Mesenchymal stem cell (in vitro differentiated cells and primary cell): ENCODE measurements at regions not wholly inside any gene's neighbourhood (a gene's known extent, or its start where the extent isn't known, plus 50 kb on each side); places are given as distances from the start of the nearest gene placed in this dataset.

Source experiments
- DNase-seq: peaks from one replicate; pipeline ENCODE4 v3.0.0-alpha.2; 2013
- H2AFZ ChIP-seq: one replicate; pipeline ENCODE4 v1.6.1; 2013; ENCODE audit warnings: low read depth, mild to moderate bottlenecking, control low read depth, inconsistent platforms, low read length, moderate library complexity
- H2AK5ac ChIP-seq: 2 replicates; pipeline ENCODE4 v1.6.1; 2013; ENCODE audit warnings: low read length, moderate library complexity, mild to moderate bottlenecking, inconsistent platforms; ENCODE audit not compliant: severe bottlenecking
- H2BK120ac ChIP-seq: one replicate; pipeline ENCODE4 v1.6.1; 2013; ENCODE audit warnings: low read depth, mild to moderate bottlenecking, inconsistent platforms, low read length, moderate library complexity
- H2BK12ac ChIP-seq, 2 experiments: one replicate each; pipeline ENCODE4 v1.6.1; 2013; ENCODE audit warnings: inconsistent platforms in 2 of 2, low read length in 2 of 2, mild to moderate bottlenecking in 2 of 2, moderate library complexity in 2 of 2, control low read depth in 1 of 2
- H2BK15ac ChIP-seq: one replicate; pipeline ENCODE4 v1.6.1; 2013; ENCODE audit warnings: mild to moderate bottlenecking, low read depth, inconsistent platforms; ENCODE audit not compliant: poor library complexity, severe bottlenecking
- H2BK5ac ChIP-seq: 2 replicates; pipeline ENCODE4 v1.6.1; 2013; ENCODE audit warnings: low read depth, mild to moderate bottlenecking, low read length, control low read depth, inconsistent platforms; ENCODE audit not compliant: poor library complexity, severe bottlenecking
- H3K14ac ChIP-seq, 2 experiments: one replicate each; pipeline ENCODE4 v1.6.1; 2013; ENCODE audit warnings: inconsistent platforms in 2 of 2, low read length in 2 of 2, control low read depth in 1 of 2, mild to moderate bottlenecking in 1 of 2, moderate library complexity in 1 of 2
- H3K18ac ChIP-seq, 2 experiments: one replicate each; pipeline ENCODE4 v1.6.1; 2013; ENCODE audit warnings: inconsistent platforms in 2 of 2, low read length in 2 of 2, control low read depth in 1 of 2, low read depth in 1 of 2, mild to moderate bottlenecking in 1 of 2
- H3K23ac ChIP-seq, 2 experiments: one replicate each; pipeline ENCODE4 v1.6.1; 2013; ENCODE audit warnings: inconsistent platforms in 2 of 2, low read length in 2 of 2, mild to moderate bottlenecking in 2 of 2, moderate library complexity in 2 of 2, control low read depth in 1 of 2
- H3K27ac ChIP-seq: 2 replicates; pipeline ENCODE4 v1.5.1; 2013; ENCODE audit warnings: mild to moderate bottlenecking, moderate library complexity, low read length, control low read depth, inconsistent platforms; ENCODE audit not compliant: poor library complexity, severe bottlenecking
- H3K27me3 ChIP-seq, 2 experiments: 2 replicates each; pipeline versions ENCODE4 v1.6.1 to v1.7.0; 2013; ENCODE audit warnings: low read length in 2 of 2, mild to moderate bottlenecking in 2 of 2, moderate library complexity in 2 of 2, control low read depth in 1 of 2, inconsistent platforms in 1 of 2; ENCODE audit not compliant: control insufficient read depth in 1 of 2, insufficient read depth in 1 of 2
- H3K36me3 ChIP-seq, 2 experiments: 2 replicates each; pipeline versions ENCODE4 v1.6.1 to v1.7.0; 2013; ENCODE audit warnings: low read length in 2 of 2, control low read depth in 1 of 2, inconsistent platforms in 1 of 2, low read depth in 1 of 2, mild to moderate bottlenecking in 1 of 2; ENCODE audit not compliant: insufficient read depth in 2 of 2, control insufficient read depth in 1 of 2
- H3K4ac ChIP-seq, 2 experiments: one replicate each; pipeline ENCODE4 v1.6.1; 2013; ENCODE audit warnings: inconsistent platforms in 2 of 2, low read length in 2 of 2, mild to moderate bottlenecking in 2 of 2, moderate library complexity in 2 of 2, control low read depth in 1 of 2, low read depth in 1 of 2
- H3K4me1 ChIP-seq: 2 replicates; pipeline ENCODE4 v1.6.1; 2013; ENCODE audit warnings: low read depth, low read length, control low read depth; ENCODE audit not compliant: control insufficient read depth, insufficient read depth
- H3K4me2 ChIP-seq: 2 replicates; pipeline ENCODE4 v1.6.1; 2013; ENCODE audit warnings: low read length, mild to moderate bottlenecking, inconsistent platforms; ENCODE audit not compliant: poor library complexity, severe bottlenecking
- H3K4me3 ChIP-seq, 2 experiments: 2 replicates each; pipeline versions ENCODE4 v1.5.1 to v1.7.0; 2013; ENCODE audit warnings: low read length in 2 of 2, mild to moderate bottlenecking in 2 of 2, control low read depth in 1 of 2, low read depth in 1 of 2; ENCODE audit not compliant: insufficient read depth in 1 of 2
- H3K79me1 ChIP-seq: replicated peaks from 2 replicates; pipeline ENCODE4 v1.6.1; 2013; ENCODE audit warnings: mild to moderate bottlenecking, control low read depth, low read length, inconsistent platforms; ENCODE audit not compliant: poor library complexity, severe bottlenecking
- H3K9ac ChIP-seq: 2 replicates; pipeline ENCODE4 v1.7.0; 2013; ENCODE audit warnings: mild to moderate bottlenecking, low read length, moderate library complexity
- H3K9me3 ChIP-seq: 2 replicates; pipeline ENCODE4 v1.7.0; 2013; ENCODE audit warnings: mild to moderate bottlenecking, low read length; ENCODE audit not compliant: control insufficient read depth
- H4K8ac ChIP-seq: one replicate; pipeline ENCODE4 v1.6.1; 2013; ENCODE audit warnings: inconsistent platforms, mild to moderate bottlenecking, low read length, moderate library complexity
- H4K91ac ChIP-seq: one replicate; pipeline ENCODE4 v1.6.1; 2013; ENCODE audit warnings: mild to moderate bottlenecking, low read length, inconsistent platforms
- WGBS: methylation state at CpG from one replicate; pipeline ENCODE4 v1.1.7; 2013; ENCODE audit warnings: mixed read lengths; 5-methylcytosine and 5-hydroxymethylcytosine counted together

GRCh38 chr5:54669285-54669684 is 151.7 kb downstream of the SNX18 start:
- H3K14ac ChIP-seq: no peak overlapping the region
- no peaks in the 10 kb centered on the region for H3K27me3 ChIP-seq
- no peak overlapping the region for H2BK15ac ChIP-seq
- no peak overlapping the region for H2BK5ac ChIP-seq
- H2BK120ac ChIP-seq: no peak overlapping the region
- H2BK12ac ChIP-seq: no peak overlapping the region
- H3K9me3 ChIP-seq: peaks cover 16% of the 10 kb centered on the region
- H3K23ac ChIP-seq: no peak overlapping the region
- no peak overlapping the region for H2AK5ac ChIP-seq
- H4K8ac ChIP-seq: no peak overlapping the region
- no CpG with 5 or more reads among the region's 1 CpG for WGBS
- no peak overlapping the region for H3K4ac ChIP-seq
- no peak overlapping the region for H3K4me3 ChIP-seq
- peaks cover 4% of the 10 kb centered on the region for H3K4me1 ChIP-seq
- no peak overlapping the region for H3K18ac ChIP-seq
- H3K79me1 ChIP-seq: no peaks in the 10 kb centered on the region
- peak; percentile 36 for DNase-seq
- H3K27ac ChIP-seq: no peak overlapping the region
- H2AFZ ChIP-seq: no peak overlapping the region
- H3K9ac ChIP-seq: peak overlapping the region; percentile 44
- H3K4me2 ChIP-seq: no peak overlapping the region
- H3K36me3 ChIP-seq: no peaks in the 10 kb centered on the region
- no peak overlapping the region for H4K91ac ChIP-seq

DNA sequence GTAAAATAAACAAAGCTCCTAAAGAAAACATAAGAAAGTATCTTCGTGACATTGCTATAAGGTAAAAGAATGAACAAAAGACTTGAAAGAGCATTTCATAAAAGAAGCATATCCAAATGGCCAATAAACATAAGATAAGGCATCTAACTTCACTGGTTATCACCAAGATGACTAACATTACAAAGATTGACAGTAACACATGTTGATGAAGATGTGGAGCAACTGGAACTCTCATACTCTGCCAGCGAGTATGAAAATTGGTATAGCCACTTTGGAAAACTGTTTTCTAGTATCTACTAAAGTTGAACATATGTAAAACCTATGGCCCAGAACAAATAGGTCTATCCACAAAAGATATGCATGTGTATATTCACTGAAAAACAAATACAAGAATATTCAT is 150.5 kb downstream of the SNX18 start:
- H3K27ac ChIP-seq: no peak overlapping the region
- no peak overlapping the region for H2AFZ ChIP-seq
- no peak overlapping the region for H2BK5ac ChIP-seq
- no peak overlapping the region for H3K4ac ChIP-seq
- H2AK5ac ChIP-seq: no peak overlapping the region
- H3K14ac ChIP-seq: no peak overlapping the region
- no peak overlapping the region for H2BK12ac ChIP-seq
- no peak overlapping the region for H2BK15ac ChIP-seq
- peaks cover 2% of the 10 kb centered on the region for H3K4me1 ChIP-seq
- H3K27me3 ChIP-seq: no peaks in the 10 kb centered on the region
- H3K23ac ChIP-seq: no peak overlapping the region
- H3K18ac ChIP-seq: no peak overlapping the region
- H3K36me3 ChIP-seq: no peaks in the 10 kb centered on the region
- no peak for DNase-seq
- no peak overlapping the region for H3K9ac ChIP-seq
- peaks cover 16% of the 10 kb centered on the region for H3K9me3 ChIP-seq
- H3K4me2 ChIP-seq: no peak overlapping the region
- no peak overlapping the region for H4K91ac ChIP-seq
- no peak overlapping the region for H2BK120ac ChIP-seq
- no peaks in the 10 kb centered on the region for H3K79me1 ChIP-seq
- H4K8ac ChIP-seq: no peak overlapping the region
- H3K4me3 ChIP-seq: no peak overlapping the region
- 100% methylated on average over 1 of the region's 2 CpGs for WGBS

DNA sequence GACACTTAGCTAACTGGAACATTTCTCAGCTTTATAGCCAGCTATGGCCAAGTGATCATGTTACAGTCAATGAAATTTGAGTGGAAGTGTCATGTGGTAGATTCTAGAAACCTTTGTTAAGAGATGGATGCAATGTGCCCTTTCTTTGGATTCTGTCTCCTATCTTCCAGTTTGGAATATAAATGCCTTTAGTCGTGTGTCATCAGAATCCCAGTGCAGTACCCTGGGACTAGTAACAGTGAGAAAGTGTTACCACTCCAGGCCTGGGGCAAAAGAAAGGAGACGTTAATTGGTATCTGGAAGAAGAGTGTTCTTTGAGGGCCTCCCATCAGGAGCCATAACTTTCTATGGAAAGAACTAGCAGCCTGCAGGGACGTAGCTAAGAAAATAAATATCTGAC is 149.6 kb downstream of the SNX18 start:
- no peak overlapping the region for H4K91ac ChIP-seq
- H2AFZ ChIP-seq: no peak overlapping the region
- no peak overlapping the region for H3K4me2 ChIP-seq
- H2BK120ac ChIP-seq: no peak overlapping the region
- H3K79me1 ChIP-seq: no peaks in the 10 kb centered on the region
- H3K23ac ChIP-seq: no peak overlapping the region
- no peak overlapping the region for H2BK5ac ChIP-seq
- H2BK12ac ChIP-seq: no peak overlapping the region
- DNase-seq: no peak
- H3K9me3 ChIP-seq: peaks cover 8% of the 10 kb centered on the region
- H3K14ac ChIP-seq: no peak overlapping the region
- H3K9ac ChIP-seq: no peak overlapping the region
- no peak overlapping the region for H3K4ac ChIP-seq
- no peaks in the 10 kb centered on the region for H3K36me3 ChIP-seq
- H3K27me3 ChIP-seq: no peaks in the 10 kb centered on the region
- H2AK5ac ChIP-seq: no peak overlapping the region
- no peak overlapping the region for H2BK15ac ChIP-seq
- no peak overlapping the region for H3K27ac ChIP-seq
- 59% methylated on average over 1 of the region's 3 CpGs for WGBS
- H3K4me3 ChIP-seq: no peak overlapping the region
- H3K18ac ChIP-seq: no peak overlapping the region
- peaks cover 2% of the 10 kb centered on the region for H3K4me1 ChIP-seq
- H4K8ac ChIP-seq: no peak overlapping the region

DNA sequence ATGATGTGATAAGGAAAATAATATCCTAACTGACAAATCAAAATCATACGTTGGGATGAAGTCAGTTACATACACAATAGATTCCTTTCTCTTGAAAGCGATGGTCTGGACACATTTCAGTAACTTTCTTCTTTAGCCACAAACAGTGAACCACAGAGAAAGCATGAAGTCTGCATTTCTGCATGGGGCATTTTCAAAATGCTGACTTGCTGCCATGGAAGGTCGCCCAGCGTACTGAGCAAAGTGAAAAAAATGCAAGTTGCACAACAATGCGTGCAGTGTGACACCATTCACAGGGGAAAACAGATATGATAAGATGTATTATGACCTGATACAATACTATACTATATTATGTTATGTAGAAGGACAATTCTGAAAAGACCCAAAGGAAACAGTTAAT is 146.3 kb downstream of the SNX18 start:
- Histone ChIP-seq H3K4me3 (no peak overlapping the region), H3K4ac (no peak overlapping the region), H4K91ac (no peak overlapping the region), H4K8ac (no peak overlapping the region), H3K36me3 (no peaks in the 10 kb centered on the region), H2BK15ac (no peak overlapping the region), H3K27ac (no peak overlapping the region), H3K9ac (peak overlapping the region; percentile 61), H3K23ac (no peak overlapping the region), H3K4me2 (no peak overlapping the region), H3K18ac (no peak overlapping the region), H2BK12ac (no peak overlapping the region), H3K27me3 (no peaks in the 10 kb centered on the region), H3K4me1 (peaks cover 2% of the 10 kb centered on the region), H2BK5ac (no peak overlapping the region), H3K79me1 (no peaks in the 10 kb centered on the region), H2BK120ac (no peak overlapping the region), H3K9me3 (peaks cover 6% of the 10 kb centered on the region), H2AFZ (no peak overlapping the region), H3K14ac (no peak overlapping the region), H2AK5ac (no peak overlapping the region)
- 54% methylated on average over 4 of the region's 5 CpGs for WGBS
- DNase-seq: peak; percentile 77
